Left kidney (tissue), 1 donor: ENCODE measurements at regions not wholly inside any gene's neighbourhood (a gene's known extent, or its start where the extent isn't known, plus 50 kb on each side); places are given as distances from the start of the nearest gene placed in this dataset.

Source experiments
- DNase-seq: peaks from one replicate; pipeline ENCODE4 v3.0.0-alpha.2; 2013

DNA sequence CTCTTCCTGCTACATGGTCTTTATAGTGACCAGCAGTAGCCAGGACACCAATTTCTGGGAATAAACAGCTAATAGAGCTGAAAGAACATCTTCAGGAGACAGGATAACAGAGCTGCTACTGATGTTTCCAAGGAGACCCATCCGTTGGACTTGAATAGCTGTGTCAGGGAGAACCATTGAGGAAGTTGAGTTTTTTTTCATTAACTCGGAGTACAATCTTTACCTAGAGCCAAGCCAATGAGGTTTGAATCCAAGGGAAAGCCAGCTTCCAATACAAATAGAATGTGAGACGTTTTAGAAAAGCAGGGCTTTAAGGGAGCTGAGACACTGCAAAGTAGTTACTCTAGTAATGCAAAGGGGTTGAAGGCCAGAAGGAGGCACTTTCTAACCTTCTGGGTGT, 136.1 kb upstream of the FRMD6 start:
- DNase-seq, result no peak

DNA sequence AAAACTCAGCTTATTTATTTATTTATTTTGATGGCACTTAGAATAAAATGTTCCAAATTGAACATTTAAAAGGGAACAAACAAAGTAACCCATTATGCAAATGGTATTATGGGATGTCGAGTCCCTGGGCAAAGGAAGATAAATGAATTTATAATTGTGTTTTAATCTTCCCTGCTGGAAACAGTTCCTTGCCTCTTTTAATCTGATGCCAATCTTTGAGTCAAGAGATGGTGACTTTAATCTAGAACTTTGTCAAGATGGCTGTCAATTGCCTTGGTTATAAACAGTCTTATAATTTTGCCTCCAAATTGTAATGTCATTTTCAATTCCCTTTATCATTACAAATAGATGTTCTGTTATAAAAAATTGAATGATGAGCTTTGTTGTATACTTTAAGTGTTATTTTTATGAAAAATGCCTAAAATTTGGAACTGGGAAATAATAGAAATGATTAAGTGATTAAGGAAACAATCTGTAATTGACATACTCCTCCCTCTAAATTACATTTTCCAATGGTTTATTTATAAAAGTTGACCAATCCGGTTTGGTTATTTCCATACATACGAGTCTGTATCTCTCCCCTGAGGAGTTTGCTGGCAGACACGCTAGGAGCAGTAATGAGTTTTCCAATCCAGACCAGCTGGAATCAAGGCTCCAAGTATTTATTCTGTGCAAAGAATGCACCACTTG, 134.9 kb upstream of the FRMD6 start:
- DNase-seq, result no peak

DNA sequence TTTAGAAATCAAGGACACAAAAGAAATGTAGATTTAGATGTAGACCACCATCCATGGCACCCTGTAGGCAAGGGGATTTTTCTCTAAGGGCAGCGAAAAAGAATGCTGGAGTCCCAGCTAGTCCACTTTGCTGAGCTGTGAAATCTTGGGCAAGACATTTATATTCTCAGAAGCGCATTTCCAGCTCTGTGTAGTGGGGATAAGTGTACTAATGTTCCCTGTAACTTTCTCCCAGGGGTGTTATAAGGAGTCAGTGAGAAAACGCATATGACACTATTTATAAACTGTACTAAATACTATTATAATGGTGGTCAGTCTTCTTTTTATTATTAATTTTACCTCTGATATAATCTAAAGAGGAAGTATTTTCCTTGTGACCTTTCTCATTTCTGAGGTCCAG, 133.4 kb upstream of the FRMD6 start:
- no peak for DNase-seq

DNA sequence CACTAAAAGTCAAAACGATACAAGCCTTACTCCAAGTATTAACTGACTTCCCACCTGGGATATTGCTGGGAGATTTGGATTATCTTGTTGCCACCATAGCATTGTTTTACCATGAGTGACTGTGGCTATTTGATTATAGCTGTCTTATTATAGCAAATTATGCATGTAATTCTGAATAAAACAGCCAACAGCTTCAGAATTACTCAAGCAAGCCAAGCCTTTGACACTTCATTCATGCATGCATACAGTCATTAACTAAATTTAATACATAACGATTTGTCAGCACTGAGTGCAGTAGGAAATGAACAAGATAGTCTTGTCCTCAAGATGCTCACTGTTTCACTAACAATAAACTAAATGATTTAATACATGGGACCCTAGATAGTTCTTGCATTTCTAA, 133.0 kb upstream of the FRMD6 start:
- no peak for DNase-seq

DNA sequence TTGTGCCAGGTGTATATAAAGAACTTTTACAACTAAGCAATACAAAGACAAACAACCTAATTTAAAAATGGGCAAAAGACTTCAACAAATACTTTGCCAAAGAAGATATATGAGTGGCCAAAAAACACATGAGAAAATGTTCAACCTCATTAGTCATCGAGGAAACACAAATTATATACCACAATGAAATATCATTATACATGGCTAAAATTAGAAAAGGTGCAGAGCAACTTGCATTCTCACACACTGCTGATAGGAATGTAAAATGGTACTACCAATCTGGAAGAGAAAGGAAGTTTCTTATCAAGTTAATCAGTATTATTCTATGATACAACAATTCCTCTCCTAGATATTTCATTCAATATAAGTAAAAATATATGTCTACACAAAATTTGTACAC, 131.6 kb upstream of the FRMD6 start:
- no peak for DNase-seq

DNA sequence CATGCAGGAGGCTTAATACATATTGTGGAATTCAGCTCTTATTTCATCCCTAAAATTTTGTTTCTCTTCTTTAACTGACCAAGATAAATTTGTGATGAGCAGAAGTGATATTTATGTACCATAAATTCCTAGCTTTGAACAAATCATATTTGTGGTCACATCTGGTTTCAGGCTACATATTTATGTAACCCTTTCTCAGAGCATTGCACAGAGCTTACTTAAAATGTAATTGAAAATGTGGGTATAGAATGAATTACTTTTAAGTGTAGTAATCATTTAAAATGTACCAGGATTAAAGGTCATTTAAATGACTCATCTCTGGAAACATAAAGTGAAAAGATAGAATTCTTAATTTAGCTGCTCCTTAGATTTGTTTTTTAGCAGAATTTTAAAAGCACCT, 129.9 kb upstream of the FRMD6 start:
- DNase-seq, result no peak

DNA sequence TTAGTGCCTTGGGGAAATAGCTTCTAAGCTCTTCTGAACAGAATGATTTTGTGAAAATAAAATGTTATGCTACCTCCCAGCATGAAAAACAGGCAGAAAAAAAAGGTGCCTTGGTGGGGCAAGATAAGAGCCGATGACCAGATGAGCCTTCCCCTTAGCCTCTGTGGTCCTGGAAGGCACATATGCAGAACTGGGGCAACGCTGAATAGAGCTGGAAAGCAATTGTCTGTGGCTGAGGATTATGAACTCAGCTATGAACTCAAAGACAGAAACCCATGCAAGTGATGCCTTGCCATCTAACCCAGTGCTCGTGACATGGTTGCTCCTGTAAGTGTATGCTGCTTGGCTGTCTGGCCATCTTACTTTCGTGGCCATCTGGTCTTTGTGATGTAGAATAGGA, 128.5 kb upstream of the FRMD6 start:
- no peak for DNase-seq

DNA sequence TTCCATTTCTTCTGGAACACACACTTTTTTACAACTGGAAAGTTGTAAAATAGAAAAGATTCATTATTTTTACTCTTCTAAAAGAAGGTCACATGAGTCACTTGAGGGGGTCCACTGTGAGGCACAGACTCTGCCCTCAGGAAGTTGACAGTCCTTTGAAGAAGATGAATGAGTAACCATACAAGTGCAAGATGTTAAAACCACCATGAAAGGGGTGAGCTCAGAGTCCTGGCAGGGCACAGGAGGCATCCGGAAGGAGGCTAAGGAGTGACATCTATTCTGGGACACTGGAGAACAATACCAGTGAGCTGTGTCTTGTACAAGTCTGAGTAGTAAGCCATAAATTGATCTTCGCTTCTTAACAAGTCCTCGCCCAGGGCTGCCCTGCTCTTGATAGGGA, 126.0 kb upstream of the FRMD6 start:
- DNase-seq, result no peak

DNA sequence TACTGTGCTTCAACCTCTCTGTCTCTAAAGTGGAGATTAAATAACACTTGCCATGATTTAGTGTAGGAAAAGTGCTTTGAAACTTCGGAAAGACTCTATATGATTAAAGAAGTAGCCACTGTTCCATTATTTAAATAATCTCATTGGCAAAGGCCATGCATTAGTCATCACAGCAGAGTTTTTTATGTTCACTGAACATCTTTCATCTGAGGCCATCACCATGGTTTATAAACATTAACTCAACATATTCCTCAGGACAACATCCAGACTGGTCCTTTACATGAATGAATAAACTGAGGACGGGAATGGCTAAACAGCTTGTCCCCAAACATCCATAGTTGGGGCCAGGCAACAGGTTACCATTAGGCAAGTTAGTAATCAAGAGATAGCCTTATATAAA, 124.6 kb upstream of the FRMD6 start:
- DNase-seq, result no peak

DNA sequence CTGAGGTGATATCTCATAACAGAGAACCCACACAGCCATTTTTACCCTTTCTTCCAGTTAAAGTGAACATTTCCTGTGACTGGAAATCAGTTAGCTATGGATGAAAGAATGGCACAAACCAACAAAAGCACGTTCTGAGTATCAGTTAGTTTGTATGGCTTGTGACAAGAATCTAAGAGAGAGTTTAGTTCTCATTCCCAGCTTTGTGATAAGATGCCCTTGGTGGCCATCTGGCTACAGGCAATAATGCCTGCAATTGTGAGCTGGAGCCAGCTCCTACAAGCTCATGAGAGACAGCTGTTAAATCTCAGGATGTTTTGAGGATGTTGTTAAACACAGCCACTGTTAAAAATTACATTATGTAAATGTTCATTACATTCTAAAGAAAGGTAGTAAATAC, 122.0 kb upstream of the FRMD6 start:
- DNase-seq, result no peak

DNA sequence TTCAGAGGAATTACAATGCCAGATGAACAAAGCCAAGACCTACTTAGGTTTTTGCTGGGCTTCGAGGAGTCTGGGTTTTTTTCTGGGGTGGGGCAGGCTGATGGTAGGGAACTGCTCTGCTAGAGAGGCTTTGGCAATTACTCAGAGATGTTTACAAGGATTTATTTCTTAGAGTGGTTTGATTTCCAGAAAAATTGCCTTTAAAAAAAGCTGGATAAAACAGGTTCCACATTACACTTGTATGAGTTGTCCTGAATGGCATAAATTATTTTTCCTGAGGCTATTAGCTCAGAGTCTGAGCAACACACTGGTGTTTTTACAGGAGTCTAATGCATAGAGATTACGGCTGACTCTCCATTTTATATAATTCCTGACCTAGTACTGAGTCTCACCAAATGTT, 118.5 kb upstream of the FRMD6 start:
- DNase-seq, result no peak

DNA sequence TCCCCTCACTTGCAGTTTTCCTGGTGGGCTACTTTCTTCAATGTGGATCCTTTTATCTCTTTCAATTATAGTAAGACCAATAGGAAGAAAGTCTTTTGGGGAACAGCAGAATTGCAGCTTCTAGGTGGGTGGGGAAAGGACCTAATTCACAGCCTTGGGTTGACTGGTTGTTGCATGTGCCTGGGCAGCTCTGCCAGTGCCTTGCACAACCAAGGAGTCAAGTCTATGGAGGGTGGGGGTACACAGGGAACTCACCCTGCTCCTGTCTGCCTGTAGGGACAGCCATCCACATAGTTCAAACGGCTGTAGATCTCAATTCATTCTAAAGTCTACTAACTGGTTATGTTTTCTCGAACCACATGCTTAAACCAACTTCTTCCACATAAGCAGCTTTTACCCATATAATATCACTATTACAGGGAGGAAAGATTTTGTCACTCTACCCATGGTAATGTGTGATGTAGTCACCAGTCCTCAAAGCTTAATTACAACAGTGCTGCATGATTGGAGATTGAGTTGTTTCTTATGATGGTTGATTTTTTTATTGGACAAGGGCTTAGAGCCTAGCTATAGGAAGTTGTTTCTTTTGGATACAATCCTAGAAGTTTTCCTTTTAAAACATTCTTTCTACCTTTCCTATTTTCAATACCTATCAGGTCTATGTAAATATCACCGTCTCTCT, 117.7 kb upstream of the FRMD6 start:
- DNase-seq, result no peak

DNA sequence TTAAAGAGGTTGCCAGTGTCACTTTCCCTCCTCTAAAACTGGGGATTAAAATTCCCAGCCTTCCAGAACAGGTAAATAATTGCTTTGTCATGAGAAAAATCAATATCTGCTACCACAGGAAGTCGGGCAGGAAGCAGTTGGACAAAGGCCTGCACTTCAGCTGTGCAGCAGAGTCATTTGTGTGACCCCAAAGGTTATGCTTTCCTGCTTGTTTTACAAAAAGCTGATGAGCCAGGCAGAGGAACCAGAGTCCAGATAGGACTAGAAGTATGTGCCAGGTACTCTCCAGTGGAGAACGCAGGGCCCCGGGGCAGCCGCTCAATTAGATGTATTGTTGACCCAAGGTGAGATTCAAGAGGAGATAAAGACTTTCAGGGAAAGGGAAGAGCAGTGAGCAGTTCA, 117.1 kb upstream of the FRMD6 start:
- DNase-seq, result no peak

DNA sequence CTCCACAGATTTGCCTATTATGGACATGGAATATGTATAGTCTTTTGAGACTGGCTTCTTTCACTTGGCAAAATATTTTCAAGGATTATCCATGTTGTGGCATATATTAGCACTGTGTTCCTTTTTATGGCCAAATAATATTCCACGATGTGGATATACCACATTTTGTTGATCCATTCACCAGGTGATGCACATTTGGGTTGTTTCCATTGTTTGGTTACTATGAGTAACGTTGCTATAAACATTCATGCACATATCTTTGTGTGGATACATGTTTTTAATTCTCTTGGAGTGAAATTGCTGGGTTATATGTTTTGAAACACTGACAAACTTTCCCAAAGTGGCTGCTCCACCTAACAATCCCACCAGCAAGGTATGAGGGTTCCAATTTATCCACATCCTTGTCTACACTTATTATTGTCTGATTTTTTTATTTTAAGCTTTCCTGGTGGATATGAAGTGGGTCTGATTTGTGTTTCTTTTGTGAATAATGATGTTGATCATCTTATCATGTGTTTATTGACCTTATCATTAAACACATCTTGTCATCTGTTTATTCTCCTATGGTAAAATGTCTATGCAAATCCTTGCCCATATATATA, 116.2 kb upstream of the FRMD6 start:
- no peak for DNase-seq

DNA sequence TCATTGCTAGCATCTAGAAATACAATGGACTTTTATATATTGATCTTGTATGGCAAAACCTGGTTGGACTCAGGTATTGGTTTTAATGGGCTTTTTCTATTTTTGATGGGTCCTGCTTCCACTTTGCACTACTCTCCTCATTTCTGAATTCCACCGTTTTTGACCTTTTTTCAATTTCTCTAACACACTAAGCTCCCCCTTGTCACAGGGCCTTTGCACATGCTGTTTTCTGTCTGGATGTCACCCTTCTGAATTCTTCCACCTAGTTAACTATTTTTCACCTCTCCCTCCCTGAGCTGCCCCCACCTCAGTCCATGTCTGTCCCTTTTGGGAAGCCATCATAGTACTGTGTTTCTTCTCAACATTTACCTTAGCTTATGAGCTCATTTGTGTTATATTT, 112.7 kb upstream of the FRMD6 start:
- DNase-seq, result no peak

DNA sequence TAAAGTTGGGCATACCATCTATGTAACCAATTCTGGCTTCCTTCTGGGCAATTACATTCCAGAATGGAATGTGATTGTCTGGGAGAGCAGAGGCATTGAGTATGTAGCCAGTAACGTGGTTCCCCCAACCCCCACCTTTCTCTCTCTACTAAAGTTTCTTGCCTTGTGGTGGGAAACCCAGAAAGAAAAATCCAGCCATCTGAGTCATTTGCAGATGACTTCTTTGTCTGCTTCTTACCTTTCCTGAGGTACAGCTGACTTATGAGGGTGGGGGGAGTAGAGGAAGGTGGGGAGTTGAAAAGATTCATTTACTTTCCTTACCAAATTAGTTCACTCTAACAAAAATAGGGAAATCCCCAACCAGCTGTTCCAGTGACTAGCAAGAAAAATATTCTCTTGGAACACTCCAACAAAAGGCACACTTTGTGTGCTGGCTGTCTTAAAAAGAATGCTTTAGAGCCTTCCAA, 112.1 kb upstream of the FRMD6 start:
- DNase-seq, result no peak

DNA sequence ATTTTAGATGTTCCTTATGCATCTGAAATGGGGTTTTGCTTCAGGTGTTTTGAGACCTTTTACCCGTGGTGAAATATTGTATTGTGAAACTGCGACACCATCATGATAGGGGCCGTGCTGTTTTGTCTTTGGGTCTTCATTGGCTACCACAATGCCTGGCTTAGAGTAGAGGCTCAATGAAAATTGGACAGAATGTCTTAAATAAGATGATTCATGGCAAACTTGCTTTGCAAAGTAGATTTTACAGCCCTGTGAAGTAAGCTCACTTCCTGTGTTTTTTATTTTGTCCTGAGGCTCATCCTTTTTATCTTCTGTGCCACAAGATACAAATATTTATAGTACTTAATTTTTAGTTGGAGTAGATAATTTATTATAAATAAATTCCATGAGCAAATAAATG, 111.3 kb upstream of the FRMD6 start:
- no peak for DNase-seq

DNA sequence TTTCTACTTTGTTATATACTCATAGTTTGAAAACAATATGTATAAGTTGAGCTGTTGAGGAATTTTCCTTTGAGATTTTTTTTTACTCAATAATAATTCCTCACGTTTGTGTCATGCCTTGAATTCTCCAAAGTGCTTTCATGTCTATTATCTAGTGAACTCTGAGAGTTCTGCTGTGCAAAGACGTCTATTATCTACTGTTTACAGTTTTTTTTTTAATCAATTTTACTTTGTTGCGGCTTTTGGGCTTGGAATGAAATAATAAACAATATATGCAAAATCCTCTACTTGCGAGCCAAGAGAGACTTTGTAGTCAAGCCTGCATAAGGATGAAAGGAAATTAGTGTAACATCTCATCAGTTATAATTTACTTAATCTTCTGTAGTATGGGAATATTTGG, 107.2 kb upstream of the FRMD6 start:
- no peak for DNase-seq

DNA sequence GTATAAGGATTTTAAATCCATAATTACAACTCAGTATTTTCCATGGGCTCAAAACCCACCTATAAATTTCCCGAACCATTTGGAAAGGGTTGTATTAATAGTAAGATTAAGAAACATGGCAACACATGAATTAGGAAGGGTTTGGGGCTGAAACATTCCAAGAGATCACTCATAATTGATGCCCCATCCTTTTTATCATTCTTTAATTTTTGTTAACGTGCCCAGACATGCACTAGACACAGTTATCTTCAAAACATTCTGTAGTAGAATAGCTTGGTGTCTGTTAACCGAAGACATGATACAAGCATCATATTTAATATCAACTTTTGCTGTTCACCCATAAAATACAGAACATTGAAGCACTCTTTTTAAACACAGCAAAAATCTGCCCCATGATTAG, 106.8 kb upstream of the FRMD6 start:
- no peak for DNase-seq

DNA sequence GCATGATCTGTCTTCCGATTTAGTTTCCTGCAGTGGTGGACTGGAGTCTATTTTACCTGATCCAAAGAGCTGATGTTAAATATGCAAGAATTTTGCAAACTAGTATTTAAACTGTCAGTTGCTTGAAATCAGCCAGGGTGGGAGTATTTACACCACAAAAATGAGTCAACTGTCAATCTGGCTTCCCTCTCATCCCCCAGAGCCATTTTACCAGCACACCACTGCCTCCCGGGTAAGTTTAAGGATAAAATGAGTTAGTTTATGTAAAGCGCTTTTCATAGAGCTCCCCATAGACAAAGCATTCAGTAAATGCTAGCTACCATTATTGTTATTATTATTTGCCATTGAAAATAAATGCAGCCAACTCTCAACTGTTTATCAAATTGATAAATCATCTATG, 106.3 kb upstream of the FRMD6 start:
- no peak for DNase-seq

DNA sequence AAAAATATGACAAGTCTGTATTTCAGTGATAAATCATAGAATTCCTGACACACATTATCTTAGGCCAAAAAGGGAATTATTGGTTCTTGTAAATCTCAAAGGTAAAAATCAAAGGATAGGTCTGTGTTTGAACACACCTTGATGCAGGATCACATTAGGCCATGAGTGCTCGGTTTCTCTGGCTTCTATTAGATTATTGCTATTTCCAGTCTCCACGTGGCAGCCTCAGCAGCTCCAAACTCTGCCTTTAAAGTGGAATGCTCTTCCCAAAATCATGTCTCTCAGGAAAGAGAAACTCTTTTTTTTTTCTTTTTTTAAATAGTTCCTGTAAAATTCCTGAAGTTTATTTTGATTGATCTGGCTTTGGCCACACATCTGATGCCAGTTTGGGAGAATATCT, 105.6 kb upstream of the FRMD6 start:
- no peak for DNase-seq

DNA sequence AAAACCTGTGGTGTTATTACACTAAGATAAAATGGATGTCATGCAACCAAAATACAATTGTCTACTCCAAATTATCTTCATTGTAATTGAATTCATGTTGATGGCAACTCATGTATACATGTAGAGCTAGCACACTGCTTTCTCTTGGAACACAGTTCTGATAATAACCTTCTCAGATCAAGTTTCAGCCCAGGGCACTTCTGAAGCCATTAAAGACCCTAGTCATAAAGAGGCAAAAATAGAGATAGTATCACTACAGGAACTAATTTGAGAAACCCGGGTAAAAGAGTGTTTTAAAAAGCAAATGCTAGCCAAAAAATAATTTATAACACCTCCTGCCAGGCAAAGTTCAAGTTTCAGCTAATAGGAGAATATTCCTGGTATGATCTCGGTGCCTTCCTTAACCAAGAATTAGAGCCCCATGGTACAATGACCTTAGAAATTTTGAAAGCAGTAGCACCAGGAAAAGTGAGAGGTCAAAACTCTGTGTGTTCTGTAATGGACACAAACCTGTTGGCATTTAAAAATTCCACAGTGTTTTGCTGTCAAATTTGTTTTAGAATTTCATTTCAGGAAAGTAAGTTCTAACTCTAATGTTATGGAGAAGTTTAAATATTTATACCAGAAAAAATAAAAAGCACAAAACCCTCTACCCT, 105.0 kb upstream of the FRMD6 start:
- no peak for DNase-seq

DNA sequence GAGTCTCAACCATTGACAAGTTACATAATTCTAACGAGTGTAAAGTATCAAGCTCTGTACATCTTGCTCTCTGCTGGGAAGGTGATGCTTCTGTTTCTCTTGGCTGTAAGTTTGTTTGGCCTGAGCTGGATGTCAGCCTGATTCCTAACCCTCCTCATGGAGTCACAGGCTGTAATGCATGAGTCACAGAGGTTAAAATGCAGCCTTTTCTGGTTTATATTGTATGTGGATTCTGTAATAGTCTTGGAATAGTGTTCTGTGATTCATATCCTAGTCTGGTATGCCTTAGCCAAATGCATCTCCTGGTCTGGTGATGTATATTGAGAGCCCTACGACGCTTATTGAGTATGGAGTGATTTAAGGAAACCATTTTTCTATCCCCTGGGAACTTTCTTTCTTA, 104.5 kb upstream of the FRMD6 start:
- DNase-seq, result no peak
